Germinal center (tissue), 1 donor: ENCODE measurements at regions not wholly inside any gene's neighbourhood (a gene's known extent, or its start where the extent isn't known, plus 50 kb on each side); places are given as distances from the start of the nearest gene placed in this dataset.

Experiments used
- DNase-seq: peaks from one replicate; pipeline ENCODE4 v3.0.0; 2012; ENCODE audit warnings: mixed read lengths, low spot score

DNA sequence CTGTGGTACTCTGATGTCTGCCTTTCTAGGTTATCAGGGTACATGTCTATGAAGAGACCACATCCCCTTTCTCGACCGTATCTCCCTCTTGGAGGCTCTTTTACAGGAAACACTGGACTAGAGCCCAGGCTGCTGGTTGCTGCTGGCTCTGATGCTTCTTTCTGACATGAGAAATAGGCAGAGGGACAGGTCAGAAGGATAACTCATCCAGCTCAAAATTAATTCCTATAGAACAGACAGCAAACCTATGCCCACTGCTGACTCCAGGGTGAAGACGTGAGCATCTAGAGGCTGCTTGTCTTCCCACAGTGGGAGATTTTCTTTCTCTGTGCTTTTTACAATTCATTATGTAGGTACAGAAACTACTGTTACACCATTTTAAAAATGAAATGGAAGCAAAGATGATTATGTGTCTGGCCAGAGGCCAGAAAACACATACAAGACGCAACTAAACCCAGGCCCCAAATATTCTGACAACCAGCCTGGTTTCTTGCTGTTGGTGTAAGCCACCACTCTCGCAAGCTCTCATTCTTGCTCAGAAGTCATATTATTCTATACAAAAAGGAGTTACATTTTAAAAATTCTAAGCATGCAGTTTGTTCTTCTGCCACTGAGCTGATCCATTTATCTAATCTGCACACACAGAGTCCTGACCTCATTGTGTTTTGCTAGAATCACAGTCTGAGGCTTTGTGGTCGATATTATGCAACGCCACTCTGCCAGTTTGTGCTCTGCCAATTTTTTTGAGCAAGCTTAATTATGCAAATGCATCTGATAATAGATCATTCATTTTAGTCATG lies 424.3 kb downstream of the KIF20B start:
- no peak for DNase-seq

DNA sequence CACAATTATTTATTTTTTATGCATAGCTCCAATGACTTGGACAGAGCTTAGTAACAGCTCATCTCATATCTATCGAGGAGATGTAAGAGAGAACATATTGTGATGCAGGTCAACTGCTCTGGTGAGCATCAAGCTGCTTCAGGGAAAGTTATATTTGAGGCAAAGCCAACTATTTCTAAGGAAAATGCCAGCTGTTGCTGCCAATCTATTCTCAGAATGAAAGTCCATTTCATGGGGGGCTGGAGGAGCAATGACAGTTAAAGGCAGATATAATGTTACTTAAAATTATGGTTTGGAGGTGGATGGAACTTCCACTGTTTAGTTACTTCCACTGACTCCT lies 424.8 kb downstream of the KIF20B start:
- DNase-seq, result no peak

DNA sequence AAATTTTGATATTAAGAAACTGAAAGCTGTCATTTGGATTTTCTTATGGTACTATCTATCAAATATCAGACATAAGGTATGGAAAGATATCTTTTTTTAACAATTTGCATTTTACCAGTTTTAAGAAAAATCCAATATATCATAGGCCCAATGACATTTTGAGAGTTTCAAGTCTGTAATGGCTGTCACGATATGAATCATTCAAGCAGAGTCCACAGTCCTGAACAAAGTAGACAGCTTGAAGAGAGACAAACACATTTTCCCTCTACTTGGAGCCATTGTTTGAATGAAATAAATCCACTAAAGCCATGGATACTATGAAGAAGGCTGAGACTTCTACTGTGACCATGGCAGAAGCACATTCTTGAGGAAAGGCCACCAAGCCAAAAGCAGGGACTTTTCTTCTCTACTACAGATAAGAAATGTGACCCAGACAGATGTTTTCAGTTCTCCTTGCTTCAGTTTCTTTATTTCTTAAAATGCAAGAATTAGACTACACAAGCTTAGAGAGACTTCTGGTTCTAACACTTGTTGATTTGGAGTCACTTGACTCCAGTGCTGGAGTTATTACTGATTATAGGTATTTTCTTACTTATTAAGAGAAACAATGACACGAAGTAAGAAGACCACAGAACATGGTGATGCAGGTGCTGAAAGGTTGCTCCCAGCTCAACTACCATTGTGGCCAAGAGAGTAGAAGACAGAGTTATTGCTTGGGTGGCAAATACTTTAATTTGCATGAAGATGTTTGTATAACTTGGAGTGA lies 429.1 kb downstream of the KIF20B start:
- DNase-seq, result no peak

DNA sequence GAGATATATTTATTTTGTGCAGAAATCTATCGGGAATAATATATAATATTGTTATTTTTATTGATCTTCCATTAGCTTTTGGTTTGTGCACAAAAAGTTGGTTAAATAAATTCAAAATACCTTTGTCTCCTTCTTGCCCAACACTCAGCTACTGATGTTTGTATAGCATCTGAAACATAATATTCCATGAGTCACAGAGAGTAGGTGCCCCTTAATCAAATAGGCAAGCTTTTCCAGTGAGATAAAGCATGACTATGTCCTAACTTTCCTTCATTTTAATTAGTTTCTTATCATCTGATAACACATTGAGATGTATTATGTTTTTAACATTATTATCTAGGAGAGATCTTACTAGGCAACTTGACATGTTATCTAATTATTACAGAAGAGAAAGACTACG lies 432.2 kb downstream of the KIF20B start:
- no peak for DNase-seq

DNA sequence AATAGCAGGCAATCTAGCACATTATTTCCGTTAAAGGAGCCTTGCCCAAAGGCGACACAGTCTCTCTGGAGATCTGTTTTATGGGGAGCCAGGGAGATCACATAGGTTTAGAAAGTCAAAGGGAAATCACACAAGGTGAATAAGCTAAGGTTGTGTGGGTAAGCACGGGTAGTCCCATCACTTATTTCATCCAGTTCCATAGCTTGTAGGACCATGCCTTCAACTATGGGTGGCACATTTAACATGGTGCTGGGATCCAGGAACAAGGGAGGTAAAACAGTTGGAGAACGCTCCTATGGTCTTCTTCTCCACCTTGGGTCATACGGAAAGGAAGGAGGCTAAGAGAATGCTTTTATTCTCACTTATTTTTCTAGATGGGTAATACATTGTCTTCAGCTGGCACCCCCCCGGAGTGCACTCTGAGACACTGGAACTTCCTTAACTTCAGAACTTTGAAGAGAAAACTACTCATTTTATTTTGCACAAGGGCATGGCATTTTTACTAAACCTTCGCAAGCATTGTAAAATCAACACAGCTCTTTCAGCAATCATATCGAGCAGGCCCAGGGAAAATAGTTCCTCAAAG lies 435.4 kb downstream of the KIF20B start:
- DNase-seq, result no peak

DNA sequence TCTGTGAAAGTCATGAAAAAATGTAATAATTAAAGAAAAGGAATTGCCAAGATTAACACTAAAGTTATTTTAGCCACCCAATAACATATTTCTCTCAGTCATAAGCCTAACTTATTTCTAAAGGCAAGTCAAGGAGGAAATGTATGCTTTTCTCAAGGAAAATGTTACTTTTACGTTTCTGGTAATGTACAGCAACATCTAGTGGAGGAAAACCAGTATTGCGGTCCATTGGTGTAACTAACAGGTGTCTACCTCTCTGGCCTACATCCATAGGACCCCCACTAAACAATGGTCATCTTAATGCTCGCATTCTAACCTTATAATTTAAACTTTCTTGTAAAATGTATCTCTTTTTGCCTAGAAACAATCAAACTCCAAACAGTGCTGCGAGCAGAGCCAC lies 437.5 kb downstream of the KIF20B start:
- no peak for DNase-seq

DNA sequence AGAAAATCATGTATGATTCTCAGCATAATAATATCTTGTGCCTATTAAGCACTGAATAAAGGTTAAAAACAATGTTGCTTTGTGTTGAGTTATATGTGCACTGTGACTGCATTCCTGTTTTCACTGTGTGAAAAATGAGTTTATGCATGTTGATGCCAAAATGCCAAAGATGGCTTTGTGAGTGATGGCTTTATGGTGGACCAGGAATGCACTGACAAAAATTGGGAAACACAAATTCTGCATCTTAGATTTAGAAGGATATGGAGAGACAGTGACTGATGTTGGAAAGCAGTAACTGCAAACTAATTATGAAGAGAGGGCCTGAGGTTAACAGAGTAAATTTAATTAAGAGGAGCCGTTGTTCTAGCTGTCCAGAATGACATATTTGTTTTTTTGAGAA lies 440.4 kb downstream of the KIF20B start:
- no peak for DNase-seq

DNA sequence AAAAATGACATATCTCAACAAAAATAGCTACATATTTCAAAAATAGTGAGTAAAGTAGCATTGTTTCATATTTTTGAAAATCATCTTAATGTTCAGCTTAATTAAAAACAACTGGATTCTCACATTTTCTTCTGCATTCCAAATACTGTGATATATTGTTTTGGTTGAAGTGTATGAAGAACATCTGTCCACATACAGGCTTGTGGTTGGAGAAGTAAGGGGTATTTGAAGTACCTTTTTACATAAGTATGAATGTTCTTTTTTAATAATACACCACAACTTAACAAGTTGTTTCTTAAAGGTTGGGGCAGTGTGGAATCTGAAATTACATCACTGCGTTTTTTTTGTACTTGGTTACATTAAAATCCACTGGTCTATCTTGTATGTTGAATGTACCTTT lies 442.5 kb downstream of the KIF20B start:
- no peak for DNase-seq

DNA sequence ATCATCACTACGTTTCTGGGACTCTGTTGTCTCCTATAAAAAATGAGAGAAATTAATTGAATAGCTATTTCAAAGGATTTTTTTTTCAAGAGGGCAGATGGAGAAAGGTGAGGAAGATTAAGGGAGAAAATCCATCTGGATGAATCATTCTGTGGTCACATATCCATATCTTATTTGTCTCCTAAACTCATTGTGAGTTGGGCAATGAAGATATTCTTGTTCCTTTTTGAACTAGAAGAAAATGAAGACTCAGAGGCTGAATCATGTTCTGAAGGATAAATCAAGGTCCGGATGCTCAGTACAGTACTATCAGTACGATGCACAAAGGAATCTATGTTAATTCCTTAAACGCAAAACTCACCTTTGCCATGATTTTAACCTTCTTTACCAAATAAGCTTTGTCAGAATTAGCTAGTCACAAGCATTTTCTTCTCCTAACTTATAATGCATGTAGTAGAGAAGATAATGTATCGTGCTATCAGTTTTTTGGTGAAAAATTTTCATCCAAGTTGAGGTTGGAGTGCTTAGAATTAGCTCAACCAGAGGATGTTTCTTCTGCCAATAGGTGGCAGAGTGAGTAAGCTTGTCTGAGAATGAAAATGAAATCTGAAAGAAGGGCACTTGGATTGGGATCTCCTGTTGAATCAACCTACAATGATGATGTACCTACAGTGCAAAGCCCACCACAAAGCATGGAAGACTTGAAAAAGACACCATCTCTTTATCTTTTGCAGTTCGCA lies 446.9 kb downstream of the KIF20B start:
- DNase-seq, result no peak

DNA sequence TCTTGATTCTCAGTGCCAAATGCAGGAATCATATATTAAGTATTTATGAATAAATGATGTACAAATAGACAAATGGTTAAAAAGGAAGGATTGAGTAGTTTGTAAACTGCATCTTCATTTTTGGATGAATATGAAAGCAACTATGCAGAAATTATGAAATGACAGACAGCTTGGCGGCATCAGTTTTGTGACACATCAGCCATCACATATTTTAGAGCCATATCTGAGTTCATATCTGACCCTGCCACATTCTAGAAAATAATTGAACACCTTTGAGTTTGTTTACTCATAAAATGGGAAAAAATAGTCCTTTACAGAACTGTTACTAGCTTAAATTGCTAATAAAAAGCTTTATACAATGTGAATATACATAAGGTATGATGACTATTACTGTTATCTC lies 448.2 kb downstream of the KIF20B start:
- no peak for DNase-seq

DNA sequence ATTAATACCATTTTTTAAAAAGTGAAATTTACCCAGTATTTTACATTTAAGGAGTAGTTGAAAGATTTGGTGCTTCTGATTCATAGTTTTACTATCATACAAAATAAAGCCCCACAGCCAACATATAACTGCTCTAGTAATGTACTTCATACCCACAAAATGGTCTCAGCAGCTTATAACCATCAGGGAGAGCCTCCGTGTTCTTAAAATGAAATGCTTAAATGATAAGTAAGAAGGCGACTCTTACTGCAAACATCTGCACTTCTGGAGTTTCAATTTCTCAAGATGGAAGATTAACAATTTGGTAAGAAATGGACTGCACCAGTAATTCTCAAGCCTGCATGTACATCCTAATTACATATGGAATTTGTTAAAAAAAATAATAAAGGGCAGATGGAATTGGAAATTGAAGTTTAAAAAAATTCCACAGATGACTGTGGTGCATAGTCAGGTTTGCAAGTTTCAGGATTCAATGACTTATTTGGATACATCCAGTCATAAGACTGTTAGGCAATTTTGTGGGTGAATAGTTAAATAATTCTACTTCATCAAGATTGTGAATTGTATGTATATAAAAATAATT lies 461.0 kb downstream of the KIF20B start:
- DNase-seq, result no peak

DNA sequence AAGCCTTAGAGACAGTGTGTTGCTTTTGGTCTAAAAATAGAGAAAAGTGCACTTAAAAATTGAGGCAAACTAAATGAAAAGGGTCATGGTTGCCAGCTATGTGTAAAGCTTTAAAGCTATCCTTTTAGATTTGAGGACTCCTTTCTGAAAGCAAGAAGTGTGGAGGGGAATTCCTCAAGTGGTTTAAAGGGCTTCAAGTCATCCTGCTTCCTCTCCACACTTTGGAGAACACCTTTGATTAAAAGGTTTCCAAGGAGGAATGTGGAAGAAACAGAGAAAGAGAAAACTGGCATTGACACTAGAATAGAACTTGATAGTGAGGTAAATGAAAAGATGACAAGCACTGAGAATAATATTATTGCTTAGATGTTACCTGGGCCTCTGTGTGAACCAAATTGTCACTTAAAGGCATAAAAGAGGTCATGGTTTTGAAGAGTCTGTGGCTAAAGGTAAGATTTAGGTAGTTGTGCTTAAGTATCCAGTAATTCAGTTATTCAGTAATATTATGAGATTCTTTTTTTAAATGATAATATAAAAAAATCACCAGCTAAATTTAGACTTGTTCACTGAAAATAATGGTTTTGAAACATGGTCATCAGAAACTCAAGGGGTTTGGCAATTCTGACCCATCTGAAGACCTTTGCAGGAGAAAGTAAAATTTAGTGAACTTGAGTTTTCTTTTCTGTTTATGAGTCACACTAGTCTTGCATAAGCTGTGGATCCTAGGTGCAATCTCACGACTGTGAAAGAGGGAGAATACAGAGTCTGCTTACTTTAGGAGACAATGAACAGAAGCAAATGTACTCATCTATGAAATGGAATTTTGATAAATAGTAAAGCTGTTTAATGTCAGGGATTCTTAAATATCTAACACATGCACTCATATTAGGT lies 466.0 kb downstream of the KIF20B start:
- no peak for DNase-seq

DNA sequence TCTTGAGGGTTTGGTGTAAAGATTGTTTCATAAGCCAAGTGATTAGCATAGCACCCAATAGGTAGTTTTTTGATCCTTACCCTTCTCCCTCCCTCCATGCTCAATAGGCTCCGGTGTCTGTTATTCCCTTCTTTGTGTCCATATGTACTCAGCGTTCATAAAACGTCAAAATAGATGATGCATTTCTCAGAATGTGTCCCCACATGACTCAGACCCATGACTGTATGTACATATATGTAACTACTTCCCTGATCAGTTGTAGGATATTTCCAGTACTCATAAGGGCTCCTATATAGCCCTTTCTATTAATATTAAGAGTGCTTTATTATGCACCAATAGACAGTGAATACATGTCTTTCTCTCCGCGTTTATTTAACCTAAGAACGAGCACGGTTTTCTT lies 466.9 kb downstream of the KIF20B start:
- DNase-seq, result no peak

DNA sequence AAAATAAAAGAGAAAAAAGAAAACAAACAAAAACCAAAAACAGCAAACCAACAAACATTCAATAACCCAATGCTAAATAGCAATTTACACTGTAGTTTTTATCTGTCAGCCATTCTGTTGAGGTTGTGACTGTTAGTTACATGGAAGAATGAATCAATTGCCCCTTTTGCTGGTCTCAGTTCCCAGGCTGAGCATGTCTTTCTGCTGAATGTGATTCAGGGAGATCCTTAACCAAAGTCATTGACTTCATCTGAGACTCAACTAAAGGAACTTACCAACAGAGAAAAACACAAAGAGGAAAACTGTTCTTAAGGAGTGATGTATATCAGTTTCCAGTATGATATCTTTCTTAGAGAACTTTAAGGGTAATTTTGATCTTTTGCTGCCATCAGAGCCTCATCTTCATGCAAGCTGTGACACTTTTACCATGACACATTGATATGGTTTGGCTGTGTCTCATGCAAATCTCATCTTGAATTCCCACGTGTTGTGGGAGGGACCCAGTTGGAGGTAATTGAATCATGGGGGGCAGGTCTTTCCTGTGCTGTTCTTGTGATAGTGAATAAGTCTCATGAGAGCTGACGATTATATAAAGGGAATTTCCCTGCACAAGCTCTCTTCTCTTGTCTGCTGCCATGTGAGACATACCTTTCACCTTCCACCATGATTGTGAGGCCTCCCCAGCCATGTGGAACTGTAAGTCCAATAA lies 469.8 kb downstream of the KIF20B start:
- DNase-seq, result no peak

DNA sequence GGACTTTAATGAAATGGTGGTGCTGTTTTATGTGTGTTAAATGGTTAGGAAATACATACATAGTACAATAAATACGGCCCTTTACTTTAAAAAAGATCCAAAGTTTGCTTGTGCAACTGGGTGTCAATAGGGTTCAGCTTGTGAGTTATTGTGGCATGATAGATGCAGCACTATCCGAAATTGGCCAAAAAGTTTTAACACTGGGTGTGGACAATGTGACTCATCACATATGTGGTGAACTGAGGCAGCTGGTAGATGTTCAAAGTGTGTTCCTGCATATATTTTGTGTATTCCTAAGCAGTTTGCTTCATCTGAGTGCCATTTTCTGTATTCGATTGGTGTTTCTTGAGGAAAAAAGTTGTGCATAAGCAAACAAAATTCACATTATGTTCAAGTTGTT lies 473.1 kb downstream of the KIF20B start:
- DNase-seq, result no peak

DNA sequence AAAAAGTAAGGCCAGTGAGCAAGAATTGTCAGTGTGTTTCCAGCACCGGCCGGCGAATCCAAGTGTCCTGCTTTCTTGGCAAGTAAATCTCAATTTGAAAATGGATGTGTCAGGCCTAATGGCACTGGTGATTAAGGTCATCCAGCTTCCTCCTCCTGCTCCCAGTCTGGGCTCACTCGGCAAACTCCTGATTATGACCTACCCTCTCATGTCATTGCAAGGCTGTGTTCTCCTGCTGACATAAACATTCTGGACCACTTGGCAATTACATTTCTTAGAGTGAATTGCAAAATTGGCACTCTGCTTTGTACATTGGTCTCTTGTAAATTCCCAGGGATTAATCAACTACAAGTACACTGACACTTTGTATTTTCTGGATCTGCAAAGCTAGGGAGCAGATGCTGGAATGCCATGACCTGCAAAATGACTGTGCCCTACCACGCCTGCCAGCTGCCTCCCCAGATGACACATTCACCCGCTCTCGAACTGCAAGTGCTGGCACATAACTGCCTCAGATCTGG lies 473.8 kb downstream of the KIF20B start:
- DNase-seq, result no peak

DNA sequence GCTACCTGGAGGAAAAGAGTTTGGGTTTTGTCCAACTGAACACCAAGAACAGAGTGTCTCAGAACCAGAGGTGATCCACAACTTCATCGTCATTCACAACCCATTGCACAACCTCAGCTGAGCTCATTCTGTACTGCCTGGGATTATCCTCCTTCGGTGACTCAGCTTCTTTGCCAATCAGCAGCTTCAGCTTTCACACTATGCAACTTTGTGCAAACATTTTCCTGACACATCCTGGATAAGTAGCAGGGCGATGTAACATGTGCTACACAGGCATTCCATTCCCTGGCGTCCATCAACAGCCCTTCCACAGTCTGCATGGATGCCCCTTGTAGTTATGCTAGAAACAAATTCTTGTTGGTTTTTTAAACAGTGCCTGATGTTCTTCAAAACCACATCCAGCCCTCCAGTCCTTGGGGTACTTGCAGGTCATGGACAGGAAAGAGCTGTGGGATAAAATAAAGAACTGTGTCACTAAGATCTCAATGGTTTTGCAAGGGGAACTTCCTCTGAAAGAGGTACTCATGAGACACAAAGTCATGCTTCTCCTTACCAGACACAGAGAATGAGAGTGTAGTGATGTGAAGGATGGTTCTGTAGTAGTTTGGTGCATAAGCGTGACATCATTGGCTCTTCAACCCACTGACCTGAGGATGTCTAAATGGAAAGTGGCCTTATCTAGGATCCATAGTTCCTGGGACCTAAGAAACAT lies 478.5 kb downstream of the KIF20B start:
- no peak for DNase-seq

DNA sequence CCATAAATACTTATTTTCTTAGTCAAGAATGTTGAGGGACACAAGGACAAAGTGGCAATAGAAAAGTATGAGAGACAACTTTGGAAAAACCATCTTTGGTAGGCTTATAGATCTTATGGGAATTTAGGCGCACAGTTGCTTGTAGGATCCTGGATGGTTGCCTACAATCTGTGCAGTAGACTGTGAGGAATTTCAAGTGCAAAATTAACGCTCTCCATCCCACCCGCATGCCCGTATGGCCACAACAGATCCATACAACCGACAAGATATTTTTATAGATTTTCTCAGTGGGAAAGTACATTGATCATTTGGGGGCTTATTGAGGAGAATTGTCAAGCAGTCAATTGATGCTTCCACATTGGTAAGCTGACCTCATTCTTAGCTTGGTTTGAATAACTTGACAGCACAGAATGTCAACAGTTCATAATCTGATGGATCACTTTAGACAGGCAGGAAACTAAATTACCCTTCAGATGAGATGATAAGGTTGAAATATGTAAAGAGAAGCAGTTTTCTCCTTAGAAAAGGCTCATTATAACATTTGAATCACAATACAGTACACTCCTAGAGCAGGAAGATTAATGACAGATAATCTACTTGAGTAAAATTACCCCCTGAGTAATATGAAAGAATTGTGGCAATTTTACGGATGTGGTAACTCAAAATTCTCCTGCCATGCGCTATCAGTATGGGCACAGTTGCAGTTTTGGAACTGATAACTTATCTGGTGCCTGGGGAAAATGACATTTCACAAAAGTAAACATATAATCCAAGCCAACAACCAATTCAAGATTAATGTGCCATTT lies 479.7 kb downstream of the KIF20B start:
- no peak for DNase-seq

DNA sequence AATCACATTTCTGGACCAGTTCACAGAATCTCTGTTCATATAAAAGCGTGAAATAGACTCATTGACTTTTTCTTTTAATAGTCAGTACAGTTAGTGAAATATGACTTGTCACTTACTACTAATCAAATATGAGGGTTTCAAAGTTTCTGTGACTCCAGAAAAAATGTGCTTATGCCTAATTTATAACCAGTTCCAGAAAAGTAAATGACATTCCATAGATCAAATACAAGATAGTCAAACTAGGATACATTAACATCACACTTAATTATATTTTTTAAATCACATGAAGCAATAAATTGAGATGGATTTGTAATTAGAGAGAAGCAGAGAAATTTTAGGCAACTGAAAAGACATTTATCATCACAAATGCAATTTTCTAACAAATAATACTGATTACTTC lies 491.4 kb downstream of the KIF20B start:
- DNase-seq, result no peak
